ENCODE measurements at regions not wholly inside any gene's neighbourhood (a gene's known extent, or its start where the extent isn't known, plus 50 kb on each side); places are given as distances from the start of the nearest gene placed in this dataset.
A peak's percentile ranks its signal among the peaks of the same experiment; 100 is the strongest.

DNA sequence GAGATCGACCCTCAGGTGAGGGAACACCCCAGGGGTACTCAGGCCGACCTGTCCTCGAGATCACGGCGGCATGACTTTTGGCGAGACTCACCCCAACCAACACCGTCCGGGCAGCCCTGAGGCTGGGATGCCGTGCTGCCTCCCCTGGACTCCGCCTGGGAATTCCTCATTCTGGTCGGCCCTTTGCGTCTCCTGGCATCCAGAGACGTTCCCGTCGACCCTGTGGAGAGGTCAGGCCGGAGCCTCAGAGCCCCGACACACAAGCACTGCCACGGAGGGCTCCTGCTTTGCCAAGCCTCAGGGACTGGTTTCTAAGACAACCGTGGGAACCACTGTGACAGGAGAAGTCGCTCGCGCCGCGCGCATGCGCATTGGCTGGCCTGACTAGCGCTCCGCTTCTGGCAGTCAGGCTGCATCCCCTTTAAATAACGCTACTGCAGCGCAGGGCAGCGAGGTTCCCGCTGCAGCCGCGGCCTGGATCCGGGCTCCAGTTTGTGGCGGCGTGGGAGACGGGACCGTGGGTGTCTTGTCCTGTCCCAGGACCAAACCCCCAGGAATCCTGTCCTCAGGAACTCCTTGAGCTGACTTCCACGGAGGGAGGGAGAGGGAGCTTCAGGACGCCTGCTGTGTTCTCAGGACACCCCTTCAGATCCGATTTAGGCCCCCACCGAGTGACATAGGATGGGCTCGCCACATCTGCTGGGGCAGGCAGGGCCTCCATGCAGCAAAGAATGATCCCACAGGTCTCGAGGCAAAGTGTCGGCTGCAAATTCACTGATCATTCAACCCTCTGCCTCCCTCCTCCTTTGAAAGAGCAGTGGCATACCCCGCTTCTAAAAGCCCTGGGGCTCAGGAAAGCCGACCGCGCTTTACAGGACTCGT lies 163.2 kb upstream of the ZNF337 start:
- TF ChIP-seq EZH2 (IDR thresholded peaks at IDR 0.05; ENCODE audit: low read depth, unreplicated experiment) (no peak), NANOG (IDR thresholded peaks at IDR 0.05; ENCODE audit: borderline replicate concordance) (no peak), POLR2AphosphoS5 (IDR thresholded peaks at IDR 0.05; ENCODE audit: low read depth) (no peak), ZNF331 (CRISPR knock-in tag; IDR thresholded peaks at IDR 0.05; ENCODE audit: low read depth) (no peak), CREB1 (CRISPR knock-in tag; IDR thresholded peaks at IDR 0.05; ENCODE audit: low read depth) (no peak), JUNB (IDR thresholded peaks at IDR 0.05; ENCODE audit: unreplicated experiment) (no peak), STAT1 (IDR thresholded peaks at IDR 0.05; ENCODE audit: unreplicated experiment) (no peak), EZH2phosphoT487 (IDR thresholded peaks at IDR 0.05; ENCODE audit: unreplicated experiment) (no peak), ZNF114 (CRISPR knock-in tag; IDR thresholded peaks at IDR 0.05) (no peak)
- TF ChIP-seq, protein P1, sequence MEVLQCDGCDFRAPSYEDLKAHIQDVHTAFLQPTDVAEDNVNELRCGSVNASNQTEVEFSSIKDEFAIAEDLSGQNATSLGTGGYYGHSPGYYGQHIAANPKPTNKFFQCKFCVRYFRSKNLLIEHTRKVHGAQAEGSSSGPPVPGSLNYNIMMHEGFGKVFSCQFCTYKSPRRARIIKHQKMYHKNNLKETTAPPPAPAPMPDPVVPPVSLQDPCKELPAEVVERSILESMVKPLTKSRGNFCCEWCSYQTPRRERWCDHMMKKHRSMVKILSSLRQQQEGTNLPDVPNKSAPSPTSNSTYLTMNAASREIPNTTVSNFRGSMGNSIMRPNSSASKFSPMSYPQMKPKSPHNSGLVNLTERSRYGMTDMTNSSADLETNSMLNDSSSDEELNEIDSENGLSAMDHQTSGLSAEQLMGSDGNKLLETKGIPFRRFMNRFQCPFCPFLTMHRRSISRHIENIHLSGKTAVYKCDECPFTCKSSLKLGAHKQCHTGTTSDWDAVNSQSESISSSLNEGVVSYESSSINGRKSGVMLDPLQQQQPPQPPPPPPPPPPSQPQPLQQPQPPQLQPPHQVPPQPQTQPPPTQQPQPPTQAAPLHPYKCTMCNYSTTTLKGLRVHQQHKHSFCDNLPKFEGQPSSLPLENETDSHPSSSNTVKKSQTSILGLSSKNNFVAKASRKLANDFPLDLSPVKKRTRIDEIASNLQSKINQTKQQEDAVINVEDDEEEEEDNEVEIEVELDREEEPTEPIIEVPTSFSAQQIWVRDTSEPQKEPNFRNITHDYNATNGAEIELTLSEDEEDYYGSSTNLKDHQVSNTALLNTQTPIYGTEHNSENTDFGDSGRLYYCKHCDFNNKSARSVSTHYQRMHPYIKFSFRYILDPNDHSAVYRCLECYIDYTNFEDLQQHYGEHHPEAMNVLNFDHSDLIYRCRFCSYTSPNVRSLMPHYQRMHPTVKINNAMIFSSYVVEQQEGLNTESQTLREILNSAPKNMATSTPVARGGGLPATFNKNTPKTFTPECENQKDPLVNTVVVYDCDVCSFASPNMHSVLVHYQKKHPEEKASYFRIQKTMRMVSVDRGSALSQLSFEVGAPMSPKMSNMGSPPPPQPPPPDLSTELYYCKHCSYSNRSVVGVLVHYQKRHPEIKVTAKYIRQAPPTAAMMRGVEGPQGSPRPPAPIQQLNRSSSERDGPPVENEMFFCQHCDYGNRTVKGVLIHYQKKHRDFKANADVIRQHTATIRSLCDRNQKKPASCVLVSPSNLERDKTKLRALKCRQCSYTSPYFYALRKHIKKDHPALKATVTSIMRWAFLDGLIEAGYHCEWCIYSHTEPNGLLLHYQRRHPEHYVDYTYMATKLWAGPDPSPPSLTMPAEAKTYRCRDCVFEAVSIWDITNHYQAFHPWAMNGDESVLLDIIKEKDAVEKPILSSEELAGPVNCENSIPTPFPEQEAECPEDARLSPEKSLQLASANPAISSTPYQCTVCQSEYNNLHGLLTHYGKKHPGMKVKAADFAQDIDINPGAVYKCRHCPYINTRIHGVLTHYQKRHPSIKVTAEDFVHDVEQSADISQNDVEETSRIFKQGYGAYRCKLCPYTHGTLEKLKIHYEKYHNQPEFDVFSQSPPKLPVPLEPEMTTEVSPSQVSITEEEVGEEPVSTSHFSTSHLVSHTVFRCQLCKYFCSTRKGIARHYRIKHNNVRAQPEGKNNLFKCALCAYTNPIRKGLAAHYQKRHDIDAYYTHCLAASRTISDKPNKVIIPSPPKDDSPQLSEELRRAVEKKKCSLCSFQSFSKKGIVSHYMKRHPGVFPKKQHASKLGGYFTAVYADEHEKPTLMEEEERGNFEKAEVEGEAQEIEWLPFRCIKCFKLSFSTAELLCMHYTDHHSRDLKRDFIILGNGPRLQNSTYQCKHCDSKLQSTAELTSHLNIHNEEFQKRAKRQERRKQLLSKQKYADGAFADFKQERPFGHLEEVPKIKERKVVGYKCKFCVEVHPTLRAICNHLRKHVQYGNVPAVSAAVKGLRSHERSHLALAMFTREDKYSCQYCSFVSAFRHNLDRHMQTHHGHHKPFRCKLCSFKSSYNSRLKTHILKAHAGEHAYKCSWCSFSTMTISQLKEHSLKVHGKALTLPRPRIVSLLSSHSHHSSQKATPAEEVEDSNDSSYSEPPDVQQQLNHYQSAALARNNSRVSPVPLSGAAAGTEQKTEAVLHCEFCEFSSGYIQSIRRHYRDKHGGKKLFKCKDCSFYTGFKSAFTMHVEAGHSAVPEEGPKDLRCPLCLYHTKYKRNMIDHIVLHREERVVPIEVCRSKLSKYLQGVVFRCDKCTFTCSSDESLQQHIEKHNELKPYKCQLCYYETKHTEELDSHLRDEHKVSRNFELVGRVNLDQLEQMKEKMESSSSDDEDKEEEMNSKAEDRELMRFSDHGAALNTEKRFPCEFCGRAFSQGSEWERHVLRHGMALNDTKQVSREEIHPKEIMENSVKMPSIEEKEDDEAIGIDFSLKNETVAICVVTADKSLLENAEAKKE (CRISPR knock-in tag; IDR thresholded peaks at IDR 0.05), result no peak
- TF ChIP-seq, protein P2, sequence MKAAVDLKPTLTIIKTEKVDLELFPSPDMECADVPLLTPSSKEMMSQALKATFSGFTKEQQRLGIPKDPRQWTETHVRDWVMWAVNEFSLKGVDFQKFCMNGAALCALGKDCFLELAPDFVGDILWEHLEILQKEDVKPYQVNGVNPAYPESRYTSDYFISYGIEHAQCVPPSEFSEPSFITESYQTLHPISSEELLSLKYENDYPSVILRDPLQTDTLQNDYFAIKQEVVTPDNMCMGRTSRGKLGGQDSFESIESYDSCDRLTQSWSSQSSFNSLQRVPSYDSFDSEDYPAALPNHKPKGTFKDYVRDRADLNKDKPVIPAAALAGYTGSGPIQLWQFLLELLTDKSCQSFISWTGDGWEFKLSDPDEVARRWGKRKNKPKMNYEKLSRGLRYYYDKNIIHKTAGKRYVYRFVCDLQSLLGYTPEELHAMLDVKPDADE (IDR thresholded peaks at IDR 0.05), result no peak
- TF ChIP-seq, protein P3, sequence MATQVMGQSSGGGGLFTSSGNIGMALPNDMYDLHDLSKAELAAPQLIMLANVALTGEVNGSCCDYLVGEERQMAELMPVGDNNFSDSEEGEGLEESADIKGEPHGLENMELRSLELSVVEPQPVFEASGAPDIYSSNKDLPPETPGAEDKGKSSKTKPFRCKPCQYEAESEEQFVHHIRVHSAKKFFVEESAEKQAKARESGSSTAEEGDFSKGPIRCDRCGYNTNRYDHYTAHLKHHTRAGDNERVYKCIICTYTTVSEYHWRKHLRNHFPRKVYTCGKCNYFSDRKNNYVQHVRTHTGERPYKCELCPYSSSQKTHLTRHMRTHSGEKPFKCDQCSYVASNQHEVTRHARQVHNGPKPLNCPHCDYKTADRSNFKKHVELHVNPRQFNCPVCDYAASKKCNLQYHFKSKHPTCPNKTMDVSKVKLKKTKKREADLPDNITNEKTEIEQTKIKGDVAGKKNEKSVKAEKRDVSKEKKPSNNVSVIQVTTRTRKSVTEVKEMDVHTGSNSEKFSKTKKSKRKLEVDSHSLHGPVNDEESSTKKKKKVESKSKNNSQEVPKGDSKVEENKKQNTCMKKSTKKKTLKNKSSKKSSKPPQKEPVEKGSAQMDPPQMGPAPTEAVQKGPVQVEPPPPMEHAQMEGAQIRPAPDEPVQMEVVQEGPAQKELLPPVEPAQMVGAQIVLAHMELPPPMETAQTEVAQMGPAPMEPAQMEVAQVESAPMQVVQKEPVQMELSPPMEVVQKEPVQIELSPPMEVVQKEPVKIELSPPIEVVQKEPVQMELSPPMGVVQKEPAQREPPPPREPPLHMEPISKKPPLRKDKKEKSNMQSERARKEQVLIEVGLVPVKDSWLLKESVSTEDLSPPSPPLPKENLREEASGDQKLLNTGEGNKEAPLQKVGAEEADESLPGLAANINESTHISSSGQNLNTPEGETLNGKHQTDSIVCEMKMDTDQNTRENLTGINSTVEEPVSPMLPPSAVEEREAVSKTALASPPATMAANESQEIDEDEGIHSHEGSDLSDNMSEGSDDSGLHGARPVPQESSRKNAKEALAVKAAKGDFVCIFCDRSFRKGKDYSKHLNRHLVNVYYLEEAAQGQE (IDR thresholded peaks at IDR 0.05; ENCODE audit: unreplicated experiment), result no peak
- TF ChIP-seq, protein P4, sequence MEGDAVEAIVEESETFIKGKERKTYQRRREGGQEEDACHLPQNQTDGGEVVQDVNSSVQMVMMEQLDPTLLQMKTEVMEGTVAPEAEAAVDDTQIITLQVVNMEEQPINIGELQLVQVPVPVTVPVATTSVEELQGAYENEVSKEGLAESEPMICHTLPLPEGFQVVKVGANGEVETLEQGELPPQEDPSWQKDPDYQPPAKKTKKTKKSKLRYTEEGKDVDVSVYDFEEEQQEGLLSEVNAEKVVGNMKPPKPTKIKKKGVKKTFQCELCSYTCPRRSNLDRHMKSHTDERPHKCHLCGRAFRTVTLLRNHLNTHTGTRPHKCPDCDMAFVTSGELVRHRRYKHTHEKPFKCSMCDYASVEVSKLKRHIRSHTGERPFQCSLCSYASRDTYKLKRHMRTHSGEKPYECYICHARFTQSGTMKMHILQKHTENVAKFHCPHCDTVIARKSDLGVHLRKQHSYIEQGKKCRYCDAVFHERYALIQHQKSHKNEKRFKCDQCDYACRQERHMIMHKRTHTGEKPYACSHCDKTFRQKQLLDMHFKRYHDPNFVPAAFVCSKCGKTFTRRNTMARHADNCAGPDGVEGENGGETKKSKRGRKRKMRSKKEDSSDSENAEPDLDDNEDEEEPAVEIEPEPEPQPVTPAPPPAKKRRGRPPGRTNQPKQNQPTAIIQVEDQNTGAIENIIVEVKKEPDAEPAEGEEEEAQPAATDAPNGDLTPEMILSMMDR (conservative IDR thresholded peaks at IDR 0.05; ENCODE audit: low read depth in 2 of 2), result no peak
- Mint-ChIP-seq H3K27ac (no peak overlapping the region), H3K9me3 (peaks cover 30% of the 10 kb centered on the region), H3K27me3 (ENCODE audit: insufficient read depth, low read depth, poor library complexity) (peaks cover 75% of the 10 kb centered on the region), H3K36me3 (ENCODE audit: low read depth) (peaks cover 7% of the 10 kb centered on the region), H3K4me1 (peaks cover 26% of the 10 kb centered on the region), H3K4me3 (peak overlapping the region; percentile 76; the same call in 1 of the 3 replicates)
- H3K27me3 ChIP-seq (ENCODE audit: insufficient read depth), result peaks cover 74% of the 10 kb centered on the region
- H3K9me2 ChIP-seq (ENCODE audit: insufficient read depth), result no peaks in the 10 kb centered on the region
- no peaks in the 10 kb centered on the region for H4K20me1 ChIP-seq (replicated peaks; ENCODE audit: insufficient read depth)
- H3K4me3 ChIP-seq, result no peak overlapping the region
- no peaks in the 10 kb centered on the region for H3K79me2 ChIP-seq (replicated peaks; ENCODE audit: insufficient read depth)
- H3K36me3 ChIP-seq (ENCODE audit: insufficient read depth), result no peaks in the 10 kb centered on the region
- peak; percentile 54 for DNase-seq (ENCODE audit: low spot score)
- H3F3A ChIP-seq (replicated peaks; ENCODE audit: low read depth), result no peaks in the 10 kb centered on the region
- no peak overlapping the region for H3K27ac ChIP-seq (ENCODE audit: low read depth)
- no peak overlapping the region for H2AFZ ChIP-seq
- no peaks in the 10 kb centered on the region for H3K4me1 ChIP-seq (ENCODE audit: insufficient read depth)
- H3K4me2 ChIP-seq, result no peak overlapping the region
- no peak for ATAC-seq

All from GM23338 (cell line).